Activated naive CD8-positive, alpha-beta T cell treated with anti-CD3 and anti-CD28 coated beads, Interleukin-2, amount 10 ng/mL, durations not matched to agents 7 days and 5 days (primary cell): ENCODE measurements at regions not wholly inside any gene's neighbourhood (a gene's known extent, or its start where the extent isn't known, plus 50 kb on each side); places are given as distances from the start of the nearest gene placed in this dataset.
"Not testable (repeated sequence)": the region's sequence is repeated elsewhere in the genome, so short reads cannot be mapped to it uniquely, and the experiment has no call there.

Experiments
- ATAC-seq: fragments of 150-1000 bp; cut with Tn5 transposase; one replicate; pipeline ENCODE4 v1.10.0; 2021; ENCODE audit warnings: low read depth, moderate library complexity
- POLR2A ChIA-PET: fragments of 350-600 bp; sonication (Branson Sonifier 250); formaldehyde crosslinking; loops from one replicate; lab custom pipeline; 2021; ENCODE audit warnings: antibody characterized with exemption; lab: Charles Lee
- DNase-seq: peaks from one replicate; pipeline ENCODE4 v3.0.0; 2021
- H3K27ac Mint-ChIP-seq: one replicate; pipeline ENCODE4 v1.8.0; 2022; ENCODE audit warnings: mild to moderate bottlenecking, mixed read lengths
- H3K27me3 Mint-ChIP-seq: one replicate; pipeline ENCODE4 v1.8.0; 2022; ENCODE audit warnings: mild to moderate bottlenecking, moderate library complexity, mixed read lengths
- H3K36me3 Mint-ChIP-seq: one replicate; pipeline ENCODE4 v1.8.0; 2021; ENCODE audit warnings: mild to moderate bottlenecking, mixed read lengths
- H3K4me1 Mint-ChIP-seq: one replicate; pipeline ENCODE4 v1.8.0; 2021; ENCODE audit warnings: mixed read lengths
- H3K4me3 Mint-ChIP-seq: one replicate; pipeline ENCODE4 v1.8.0; 2022; ENCODE audit warnings: mild to moderate bottlenecking, moderate library complexity, mixed read lengths
- H3K9me3 Mint-ChIP-seq: one replicate; pipeline ENCODE4 v1.8.0; 2021; ENCODE audit warnings: mixed read lengths

DNA sequence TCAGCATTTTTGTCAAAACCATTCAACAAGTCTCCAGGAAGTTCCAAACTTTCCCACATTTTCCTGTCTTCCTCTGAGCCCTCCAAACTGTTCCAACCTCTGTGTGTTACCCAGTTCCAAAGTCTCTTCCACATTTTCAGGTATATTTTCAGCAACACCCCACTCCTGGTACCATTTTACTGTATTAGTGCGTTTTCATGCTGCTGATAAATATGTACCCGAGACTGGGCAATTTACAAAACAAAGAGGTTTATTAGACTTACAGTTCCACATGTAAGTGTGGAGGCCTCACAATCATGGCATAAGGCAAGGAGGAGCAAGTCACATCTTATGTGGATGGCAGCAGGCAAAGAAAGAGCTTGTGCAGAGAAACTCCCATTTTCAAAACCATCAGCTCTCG is 315.9 kb upstream of the ESRRG start:
- DNase-seq, H3K36me3 Mint-ChIP-seq, H3K27me3 Mint-ChIP-seq, POLR2A ChIA-PET, H3K4me3 Mint-ChIP-seq, ATAC-seq, H3K27ac Mint-ChIP-seq, H3K4me1 Mint-ChIP-seq: not testable (repeated sequence)
- H3K9me3 Mint-ChIP-seq, result peaks cover 13% of the 10 kb centered on the region

DNA sequence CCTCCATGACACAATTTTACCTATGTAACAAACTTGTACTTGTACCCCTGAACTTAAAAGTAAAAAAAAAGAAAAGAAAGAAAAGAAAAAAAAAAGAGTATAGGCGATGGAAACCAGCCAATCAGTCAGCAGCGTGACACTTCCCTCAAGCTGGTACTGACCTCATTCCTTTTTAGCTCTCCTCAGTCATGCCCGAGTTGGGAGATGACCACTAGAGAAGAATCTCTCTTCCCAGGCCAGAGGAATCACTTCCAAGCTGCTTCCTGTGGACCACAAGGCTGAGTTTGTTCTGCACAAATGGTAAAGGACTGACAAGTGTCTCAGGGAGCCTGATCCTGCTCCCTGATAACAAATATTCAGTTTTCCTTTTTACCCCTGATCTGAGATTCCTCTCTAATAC is 313.5 kb upstream of the ESRRG start:
- H3K36me3 Mint-ChIP-seq, result no peaks in the 10 kb centered on the region
- POLR2A ChIA-PET, result no interaction called here
- peaks cover 12% of the 10 kb centered on the region for H3K9me3 Mint-ChIP-seq
- DNase-seq (no peak), ATAC-seq (no peak)
- no peaks in the 10 kb centered on the region for H3K4me1 Mint-ChIP-seq
- H3K27ac Mint-ChIP-seq, result no peak overlapping the region
- no peaks in the 10 kb centered on the region for H3K27me3 Mint-ChIP-seq
- H3K4me3 Mint-ChIP-seq, result no peak overlapping the region

DNA sequence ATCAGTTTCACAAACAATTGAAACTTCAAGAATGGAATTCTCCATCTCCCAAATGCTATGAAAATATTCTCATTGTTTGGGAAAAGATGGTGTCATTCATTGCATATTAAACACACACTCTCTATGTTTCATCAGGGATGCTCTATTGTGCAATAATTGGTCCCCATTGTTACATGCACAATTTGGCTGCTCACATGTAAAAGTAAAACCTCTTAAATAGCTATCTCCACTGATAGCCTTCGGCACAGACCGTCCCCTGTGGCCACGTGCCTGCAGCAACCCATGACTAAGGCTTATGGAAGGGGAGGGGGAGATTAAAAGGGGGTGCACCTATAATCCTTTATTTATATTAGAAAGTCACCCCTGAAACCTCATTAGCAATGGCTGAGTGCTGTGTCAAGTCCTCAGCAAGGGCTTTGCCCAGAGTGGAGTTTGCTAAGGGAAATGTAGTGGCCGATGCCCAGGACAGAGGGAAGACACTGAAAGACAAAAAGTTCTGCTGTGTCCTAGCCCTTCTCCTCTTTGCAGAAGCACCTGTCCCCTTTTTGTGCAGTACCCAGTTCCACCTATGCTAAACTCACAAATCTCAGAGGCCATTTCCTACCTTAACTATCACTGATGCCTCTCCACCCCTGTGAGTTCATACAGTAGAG is 309.6 kb upstream of the ESRRG start:
- peaks cover 3% of the 10 kb centered on the region for H3K9me3 Mint-ChIP-seq
- POLR2A ChIA-PET, result no interaction called here
- H3K4me3 Mint-ChIP-seq, result no peak overlapping the region
- H3K27me3 Mint-ChIP-seq, result no peaks in the 10 kb centered on the region
- no peaks in the 10 kb centered on the region for H3K4me1 Mint-ChIP-seq
- no peak overlapping the region for H3K27ac Mint-ChIP-seq
- ATAC-seq, result no peak
- no peaks in the 10 kb centered on the region for H3K36me3 Mint-ChIP-seq
- DNase-seq, result no peak

DNA sequence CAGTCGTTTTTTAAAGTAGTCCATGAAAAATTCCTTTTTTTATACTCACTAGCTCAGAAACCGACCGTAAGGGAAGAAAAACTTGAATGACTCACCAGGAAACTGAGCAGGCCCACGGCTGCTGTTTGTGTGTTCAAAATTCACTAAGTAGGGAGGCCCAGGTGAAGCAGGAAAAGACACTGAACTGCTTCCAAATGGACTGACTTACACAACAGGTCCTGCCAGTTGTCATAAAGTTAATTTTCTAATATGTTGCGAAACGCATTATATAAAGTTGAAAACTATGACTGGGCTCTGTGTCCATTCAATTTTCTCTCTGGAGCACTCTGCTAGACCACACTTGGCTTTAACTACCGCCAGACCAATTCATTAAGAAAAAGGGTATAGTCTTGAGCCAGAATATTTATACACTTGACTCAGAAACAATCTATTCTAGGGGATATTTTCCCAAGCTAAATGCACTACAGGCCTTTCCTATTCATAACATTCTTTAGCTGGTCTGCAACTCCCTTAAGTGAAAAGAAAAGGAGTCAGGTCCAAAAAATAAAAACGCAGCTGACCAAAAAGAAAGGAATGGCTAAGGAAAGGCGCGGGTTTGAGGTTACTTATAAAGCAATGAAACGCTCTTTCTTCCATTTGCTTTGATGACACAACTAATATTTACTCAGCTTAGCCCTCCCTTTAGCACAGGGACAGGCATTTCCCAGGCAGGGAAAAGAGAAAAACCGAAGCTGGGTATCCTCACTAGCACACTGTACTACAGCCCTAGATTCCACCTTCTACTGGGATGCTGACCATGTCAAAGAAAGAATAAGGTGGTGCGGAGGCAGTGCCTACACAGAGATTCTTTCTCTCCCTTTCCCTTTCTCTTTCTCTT is 306.3 kb upstream of the ESRRG start:
- Mint-ChIP-seq H3K36me3 (no peaks in the 10 kb centered on the region), H3K4me1 (no peaks in the 10 kb centered on the region)

DNA sequence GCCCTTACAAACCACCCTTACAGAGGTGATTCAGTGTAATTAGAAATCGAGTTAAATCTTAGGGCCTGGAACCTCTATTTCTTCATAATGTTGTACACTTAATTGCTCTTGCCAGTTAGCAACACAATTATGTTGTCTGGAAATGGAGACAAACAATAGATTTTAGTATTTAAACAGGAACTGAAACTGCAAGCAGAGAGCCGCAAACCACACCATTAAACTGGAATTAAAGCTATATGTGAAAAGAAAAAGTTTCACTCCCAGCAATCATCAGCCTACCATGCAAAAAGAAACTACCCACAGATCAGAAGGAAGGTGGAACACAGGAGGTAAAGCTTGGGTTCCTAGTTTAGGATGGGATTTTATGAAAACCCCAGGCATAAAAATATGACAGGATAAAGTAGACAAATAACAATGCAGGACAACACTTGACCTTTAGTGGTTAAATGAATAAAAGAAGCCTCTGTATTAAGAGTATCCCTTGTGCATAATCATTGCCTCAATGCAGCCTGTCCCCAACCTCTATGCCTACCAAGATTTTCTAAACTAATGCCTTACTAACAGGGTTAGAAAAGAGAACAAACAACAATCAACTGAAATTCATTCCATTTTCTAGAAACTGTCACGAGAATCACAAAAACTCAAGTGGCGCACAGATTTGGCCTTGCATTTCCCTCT is 304.3 kb upstream of the ESRRG start:
- ATAC-seq (no peak), DNase-seq (no peak)
- Mint-ChIP-seq H3K36me3 (no peaks in the 10 kb centered on the region), H3K27ac (no peak overlapping the region), H3K4me3 (no peak overlapping the region), H3K27me3 (no peaks in the 10 kb centered on the region), H3K4me1 (no peaks in the 10 kb centered on the region), H3K9me3 (no peaks in the 10 kb centered on the region)
- POLR2A ChIA-PET, result no interaction called here

More for the DNA sequence above, 306.3 kb upstream of the ESRRG start:
- no peak overlapping the region for H3K4me3 Mint-ChIP-seq
- no peak for DNase-seq
- POLR2A ChIA-PET, result no interaction called here
- no peaks in the 10 kb centered on the region for H3K9me3 Mint-ChIP-seq
- no peak for ATAC-seq
- H3K27ac Mint-ChIP-seq, result no peak overlapping the region
- no peaks in the 10 kb centered on the region for H3K27me3 Mint-ChIP-seq

DNA sequence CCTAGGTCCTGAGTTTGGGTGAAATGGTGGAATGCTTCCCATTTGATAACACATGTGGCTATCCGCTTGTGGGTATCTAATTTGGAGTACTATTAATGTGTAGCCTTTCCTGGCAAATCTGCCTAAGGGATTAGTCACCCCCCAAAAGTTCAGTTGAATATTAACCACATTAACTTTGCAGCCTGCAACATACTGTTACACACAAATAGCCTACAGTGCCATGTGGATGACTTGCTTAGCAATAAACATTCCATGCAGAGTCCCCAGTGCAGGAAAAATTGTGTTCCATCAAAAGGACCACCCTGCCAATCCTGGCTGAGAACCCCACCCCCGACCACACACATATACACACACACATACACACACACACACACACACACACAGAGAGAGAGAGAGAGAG is 303.3 kb upstream of the ESRRG start:
- Mint-ChIP-seq H3K4me3 (no peak overlapping the region), H3K4me1 (no peaks in the 10 kb centered on the region), H3K27ac (no peak overlapping the region), H3K27me3 (no peaks in the 10 kb centered on the region), H3K9me3 (no peaks in the 10 kb centered on the region), H3K36me3 (no peaks in the 10 kb centered on the region)
- POLR2A ChIA-PET, result no interaction called here
- DNase-seq (no peak), ATAC-seq (no peak)

DNA sequence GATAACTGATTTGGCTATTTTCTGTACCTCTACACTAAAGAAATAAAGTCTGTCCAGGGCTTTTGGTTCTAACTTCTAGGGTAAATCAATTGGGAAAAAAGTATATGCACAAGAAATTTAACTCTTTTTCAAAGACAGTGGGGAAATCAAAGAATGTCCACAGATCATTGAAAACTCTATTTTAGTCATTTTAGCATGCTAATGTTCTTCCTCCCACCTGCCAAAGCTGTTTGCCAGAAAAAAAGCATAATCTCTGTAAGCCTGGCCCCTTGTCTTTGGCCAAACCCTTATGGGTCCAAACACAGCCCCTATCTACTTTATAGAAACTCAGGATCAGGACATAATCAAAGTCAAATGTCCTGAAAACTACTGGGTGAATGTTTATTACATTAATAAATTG is 302.2 kb upstream of the ESRRG start:
- POLR2A ChIA-PET, result no interaction called here
- Mint-ChIP-seq H3K27ac (no peak overlapping the region), H3K36me3 (no peaks in the 10 kb centered on the region), H3K9me3 (no peaks in the 10 kb centered on the region), H3K4me1 (no peaks in the 10 kb centered on the region), H3K4me3 (no peak overlapping the region), H3K27me3 (no peaks in the 10 kb centered on the region)
- DNase-seq (no peak), ATAC-seq (no peak)

DNA sequence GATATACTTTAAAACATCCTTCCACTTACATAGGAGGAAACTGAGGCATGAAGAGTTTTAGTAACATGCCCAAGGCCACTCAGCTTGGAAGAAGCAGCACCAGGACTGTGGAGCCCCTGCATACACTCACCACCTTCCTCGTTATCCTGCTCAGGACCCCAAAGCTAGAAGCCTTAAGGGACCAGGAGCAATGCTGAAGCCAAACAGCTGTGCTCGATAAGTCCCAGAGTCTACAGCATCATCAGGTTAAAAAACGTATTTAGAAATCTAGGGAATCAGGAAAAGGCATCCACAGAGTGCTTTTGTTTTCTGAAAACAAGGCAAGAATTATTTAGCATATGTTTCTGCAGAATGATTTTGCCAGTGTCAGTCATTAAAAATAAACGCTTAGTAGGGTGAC is 301.7 kb upstream of the ESRRG start:
- Mint-ChIP-seq H3K27ac (no peak overlapping the region), H3K36me3 (no peaks in the 10 kb centered on the region), H3K9me3 (no peaks in the 10 kb centered on the region), H3K27me3 (no peaks in the 10 kb centered on the region), H3K4me3 (no peak overlapping the region), H3K4me1 (no peaks in the 10 kb centered on the region)
- POLR2A ChIA-PET, result no interaction called here
- ATAC-seq, result no peak
- DNase-seq, result no peak

DNA sequence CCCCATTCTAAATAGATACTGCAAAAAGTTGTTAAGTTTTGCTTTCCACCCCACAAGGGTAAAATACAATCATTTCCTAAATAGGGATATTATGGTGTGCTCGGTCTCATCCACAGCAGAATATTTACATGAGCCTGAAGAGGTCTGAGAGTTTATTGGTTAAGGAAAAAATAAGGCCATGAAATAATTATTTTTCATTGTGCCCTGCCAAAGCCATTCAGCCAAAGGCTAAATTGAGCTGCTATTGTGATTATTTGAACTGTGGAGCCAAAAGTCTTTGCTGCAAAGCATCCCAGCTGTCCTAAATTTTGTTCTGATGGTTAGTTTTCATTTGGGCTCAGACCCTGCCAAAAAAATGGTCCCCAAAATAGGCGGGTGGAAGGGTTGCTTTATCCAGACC is 298.7 kb upstream of the ESRRG start:
- no peaks in the 10 kb centered on the region for H3K9me3 Mint-ChIP-seq
- no peak overlapping the region for H3K27ac Mint-ChIP-seq
- no peak overlapping the region for H3K4me3 Mint-ChIP-seq
- no peaks in the 10 kb centered on the region for H3K36me3 Mint-ChIP-seq
- ATAC-seq (no peak), DNase-seq (no peak)
- no peaks in the 10 kb centered on the region for H3K4me1 Mint-ChIP-seq
- POLR2A ChIA-PET, result no interaction called here
- no peaks in the 10 kb centered on the region for H3K27me3 Mint-ChIP-seq

DNA sequence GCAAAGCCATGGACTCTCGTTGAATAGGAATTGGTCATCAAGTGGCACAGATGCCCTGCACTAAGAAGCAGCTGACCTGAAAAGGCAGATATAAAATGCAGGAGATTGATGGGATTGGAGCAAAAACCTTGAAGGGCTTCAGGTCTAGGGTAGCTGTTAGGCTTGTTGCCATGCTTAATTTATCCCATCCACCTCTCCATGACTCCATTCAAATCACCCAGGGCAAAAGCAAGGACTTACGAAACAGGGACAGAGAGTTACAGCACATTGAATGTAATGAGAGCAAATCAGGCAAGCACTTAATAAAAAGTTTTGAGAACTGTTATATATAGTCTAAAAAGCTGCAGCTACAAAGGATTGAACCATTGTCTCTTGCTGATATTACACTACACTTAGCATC is 298.2 kb upstream of the ESRRG start:
- no peaks in the 10 kb centered on the region for H3K9me3 Mint-ChIP-seq
- POLR2A ChIA-PET, result no interaction called here

DNA sequence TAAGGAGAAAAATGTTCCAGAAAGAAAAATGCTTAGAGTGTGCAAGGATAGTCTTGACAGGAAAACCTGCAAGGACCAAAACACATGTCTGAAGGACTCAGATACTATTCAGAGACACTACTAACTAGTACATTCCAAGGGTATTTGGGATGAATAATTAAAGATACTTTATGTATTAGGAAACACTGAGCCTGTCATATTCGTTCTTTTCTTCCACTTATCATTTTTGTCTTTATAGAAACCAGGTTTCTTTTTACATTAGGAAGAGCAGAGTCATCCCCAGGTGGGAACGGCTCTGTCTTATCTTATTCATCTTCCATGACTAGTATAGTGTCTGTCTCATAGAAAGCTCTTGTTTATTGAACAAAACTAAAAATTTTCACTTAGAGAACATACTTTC is 296.2 kb upstream of the ESRRG start:
- no peak for ATAC-seq
- Mint-ChIP-seq H3K27ac (no peak overlapping the region), H3K36me3 (no peaks in the 10 kb centered on the region)

More for the DNA sequence above, 298.2 kb upstream of the ESRRG start:
- Mint-ChIP-seq H3K36me3 (no peaks in the 10 kb centered on the region), H3K27me3 (no peaks in the 10 kb centered on the region), H3K27ac (no peak overlapping the region), H3K4me3 (no peak overlapping the region), H3K4me1 (no peaks in the 10 kb centered on the region)
- DNase-seq, result no peak
- no peak for ATAC-seq

DNA sequence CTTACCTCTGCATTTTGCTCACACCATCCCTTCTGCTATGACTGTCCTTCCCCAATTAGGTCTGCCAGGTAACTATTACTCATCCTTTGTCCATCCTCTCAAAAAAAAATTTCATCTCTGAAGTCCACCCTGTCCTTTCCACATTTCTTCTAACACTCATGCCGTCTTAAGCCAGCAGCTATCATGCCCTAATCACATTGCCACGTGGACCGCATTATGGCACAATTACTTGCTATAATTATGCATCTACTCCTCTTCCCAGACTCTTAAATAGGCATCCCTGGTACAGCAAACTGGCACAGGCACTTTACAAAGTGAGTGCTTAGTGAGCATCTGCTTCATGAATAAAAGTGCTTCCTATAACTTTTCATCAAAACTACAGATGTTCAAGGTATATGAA is 295.4 kb upstream of the ESRRG start:
- Mint-ChIP-seq H3K36me3 (no peaks in the 10 kb centered on the region), H3K27me3 (no peaks in the 10 kb centered on the region), H3K9me3 (no peaks in the 10 kb centered on the region), H3K27ac (no peak overlapping the region), H3K4me3 (no peak overlapping the region), H3K4me1 (no peaks in the 10 kb centered on the region)
- ATAC-seq, result no peak
- no peak for DNase-seq
- POLR2A ChIA-PET, result no interaction called here

More for the DNA sequence above, 296.2 kb upstream of the ESRRG start:
- DNase-seq, result no peak
- POLR2A ChIA-PET, result no interaction called here
- Mint-ChIP-seq H3K9me3 (no peaks in the 10 kb centered on the region), H3K27me3 (no peaks in the 10 kb centered on the region), H3K4me3 (no peak overlapping the region), H3K4me1 (no peaks in the 10 kb centered on the region)

DNA sequence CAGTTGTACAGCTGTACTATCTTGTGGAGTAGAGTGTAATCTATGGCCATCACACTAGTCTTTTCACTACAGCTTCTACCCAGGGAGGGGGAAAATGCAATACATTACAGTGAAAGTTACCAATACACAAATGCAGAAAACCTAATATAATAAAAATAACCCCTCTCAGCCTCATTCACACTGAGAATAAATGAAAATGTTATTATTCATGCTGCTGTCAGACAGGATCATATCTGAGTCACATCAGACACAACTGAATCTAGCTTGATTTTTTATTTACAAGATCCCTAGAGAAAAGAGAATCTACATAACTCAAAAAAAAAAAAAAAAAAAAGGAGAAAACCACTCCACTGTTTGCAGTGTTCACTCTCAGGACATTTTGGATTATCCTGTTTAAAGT is 293.9 kb upstream of the ESRRG start:
- H3K4me3 Mint-ChIP-seq, result no peak overlapping the region
- no peak overlapping the region for H3K27ac Mint-ChIP-seq
- no peaks in the 10 kb centered on the region for H3K27me3 Mint-ChIP-seq
- POLR2A ChIA-PET, result no interaction called here
- no peaks in the 10 kb centered on the region for H3K36me3 Mint-ChIP-seq
- no peaks in the 10 kb centered on the region for H3K4me1 Mint-ChIP-seq
- no peaks in the 10 kb centered on the region for H3K9me3 Mint-ChIP-seq
- DNase-seq (no peak), ATAC-seq (no peak)

DNA sequence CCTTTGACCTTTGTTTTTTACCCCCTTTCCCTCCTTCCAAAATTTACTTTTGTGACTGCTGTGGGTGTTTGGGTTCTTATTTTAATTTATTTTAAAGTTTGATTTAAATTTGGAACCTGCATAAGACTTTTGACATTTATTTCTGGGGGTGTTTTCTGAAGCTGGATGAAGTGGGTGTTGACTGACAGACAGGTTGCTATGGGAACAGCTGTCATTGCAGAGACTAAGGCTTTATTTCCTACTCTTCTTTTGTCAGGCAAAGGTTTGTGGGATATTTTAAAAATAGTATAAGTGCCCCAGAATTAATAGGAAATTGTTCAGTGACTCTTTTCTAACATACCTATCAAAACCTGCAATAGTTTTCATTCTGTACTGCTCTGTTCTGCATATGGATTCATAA is 290.8 kb upstream of the ESRRG start:
- Mint-ChIP-seq H3K4me3 (no peak overlapping the region), H3K27me3 (no peaks in the 10 kb centered on the region), H3K36me3 (no peaks in the 10 kb centered on the region), H3K9me3 (no peaks in the 10 kb centered on the region), H3K4me1 (no peaks in the 10 kb centered on the region), H3K27ac (no peak overlapping the region)
- POLR2A ChIA-PET, result no interaction called here
- DNase-seq, result no peak
- ATAC-seq, result no peak
